Epithelial cell of prostate (primary cell): ENCODE measurements at regions not wholly inside any gene's neighbourhood (a gene's known extent, or its start where the extent isn't known, plus 50 kb on each side); places are given as distances from the start of the nearest gene placed in this dataset.
"Not testable (repeated sequence)": the region's sequence is repeated elsewhere in the genome, so short reads cannot be mapped to it uniquely, and the experiment has no call there.

Source experiments
- DNase-seq: peaks from one replicate; pipeline ENCODE4 v3.0.0-alpha.2; 2011; ENCODE audit warnings: low read depth, low spot score
- H3K27ac ChIP-seq: fragments of 450-650 bp; 2 replicates; pipeline ENCODE4 v1.5.1; 2017; ENCODE audit warnings: mild to moderate bottlenecking

DNA sequence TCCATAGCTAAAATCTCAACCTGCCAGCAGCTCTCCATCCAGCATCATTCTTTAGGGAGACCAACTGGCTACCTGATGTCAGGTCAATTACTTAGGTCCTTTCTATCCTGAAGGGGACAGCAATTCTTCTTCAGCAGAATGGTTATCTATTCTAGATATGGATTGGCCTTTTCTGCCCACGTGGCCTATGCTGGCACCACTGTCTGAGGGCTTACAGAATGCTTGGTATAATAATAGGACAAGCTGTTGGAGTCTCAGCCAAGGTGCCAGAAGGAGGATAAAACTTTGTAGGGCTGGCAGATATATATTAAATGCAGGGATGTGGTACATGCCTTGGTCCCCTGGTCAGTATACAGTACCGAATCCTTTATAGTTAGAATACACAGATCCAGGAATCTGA, 89.8 kb upstream of the C1GALT1C1 start:
- DNase-seq = no peak
- no peak overlapping the region for H3K27ac ChIP-seq

DNA sequence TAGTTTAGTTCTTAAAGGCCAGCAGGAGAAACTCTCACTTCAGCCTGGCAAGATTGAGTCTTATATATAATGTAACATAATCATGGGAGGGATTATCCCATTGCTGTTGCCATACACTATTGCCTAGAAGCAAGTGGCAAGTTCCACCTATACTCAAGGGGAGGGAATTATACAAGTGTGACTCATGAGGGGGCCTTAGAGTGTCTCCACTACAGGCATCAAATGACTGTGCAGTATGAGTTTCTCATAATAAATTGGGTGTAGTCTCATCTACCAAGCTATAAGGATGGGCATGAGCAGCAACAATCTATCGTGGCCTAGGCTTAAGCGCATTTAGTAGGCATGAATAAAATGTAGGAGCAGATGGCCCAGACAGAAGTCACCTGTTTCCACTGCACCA, 89.1 kb upstream of the C1GALT1C1 start:
- no peak for DNase-seq
- H3K27ac ChIP-seq = no peak overlapping the region

DNA sequence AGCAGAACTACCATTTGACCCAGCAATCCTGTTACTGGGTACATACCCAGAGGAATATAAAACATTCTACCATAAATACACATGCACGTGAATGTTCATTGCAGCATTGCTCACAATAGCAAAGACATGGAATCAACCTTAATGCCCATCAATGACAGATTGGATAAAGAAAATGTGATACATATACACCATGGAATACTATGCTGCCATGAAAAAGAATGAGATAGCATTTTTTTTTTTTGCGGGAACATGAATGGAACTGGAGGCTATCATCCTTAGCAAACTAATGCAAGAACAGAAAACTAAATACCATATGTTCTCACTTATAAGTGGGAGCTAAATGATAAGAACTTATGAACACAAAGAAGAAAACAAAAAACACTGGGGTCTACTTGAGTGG, 72.5 kb upstream of the C1GALT1C1 start:
- H3K27ac ChIP-seq, DNase-seq: not testable (repeated sequence)

DNA sequence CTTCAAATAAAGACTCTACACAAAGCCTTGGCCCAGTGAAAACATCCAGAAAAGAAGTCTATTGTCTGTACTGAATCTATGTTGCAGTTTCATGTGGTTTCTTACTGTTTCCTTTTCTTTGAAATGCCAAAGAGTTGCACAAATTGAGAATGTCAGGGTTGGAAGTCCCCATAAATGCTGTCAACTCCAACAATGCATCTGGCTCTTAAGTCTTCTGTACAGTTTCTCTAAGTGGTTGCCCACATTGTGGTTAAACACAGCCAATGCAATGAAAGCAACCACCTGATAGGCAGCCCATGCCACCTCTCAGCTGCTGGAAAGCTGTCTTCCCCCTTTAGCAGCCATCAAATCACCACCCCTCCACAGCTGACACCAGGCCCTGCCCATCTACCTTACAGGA, 67.2 kb upstream of the C1GALT1C1 start:
- no peak overlapping the region for H3K27ac ChIP-seq
- no peak for DNase-seq

DNA sequence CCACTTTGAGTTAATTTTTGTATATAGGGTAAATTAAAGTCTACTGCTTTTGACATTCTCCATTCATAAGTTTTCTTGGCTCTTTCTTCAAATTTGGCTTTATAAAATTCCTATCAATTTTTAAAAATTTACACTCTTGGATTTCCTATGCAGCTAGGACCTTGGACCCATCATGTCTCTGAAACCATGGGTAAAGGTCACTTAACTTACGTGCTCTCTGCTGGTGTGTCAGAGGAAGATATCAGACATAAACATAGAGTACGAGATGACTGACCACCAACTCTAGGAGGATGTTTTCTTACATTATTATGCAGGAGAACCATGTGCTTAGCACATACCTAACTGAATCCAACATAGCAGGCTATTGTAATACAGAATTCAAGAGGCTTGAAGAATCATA, 62.5 kb upstream of the C1GALT1C1 start:
- no peak overlapping the region for H3K27ac ChIP-seq
- no peak for DNase-seq

DNA sequence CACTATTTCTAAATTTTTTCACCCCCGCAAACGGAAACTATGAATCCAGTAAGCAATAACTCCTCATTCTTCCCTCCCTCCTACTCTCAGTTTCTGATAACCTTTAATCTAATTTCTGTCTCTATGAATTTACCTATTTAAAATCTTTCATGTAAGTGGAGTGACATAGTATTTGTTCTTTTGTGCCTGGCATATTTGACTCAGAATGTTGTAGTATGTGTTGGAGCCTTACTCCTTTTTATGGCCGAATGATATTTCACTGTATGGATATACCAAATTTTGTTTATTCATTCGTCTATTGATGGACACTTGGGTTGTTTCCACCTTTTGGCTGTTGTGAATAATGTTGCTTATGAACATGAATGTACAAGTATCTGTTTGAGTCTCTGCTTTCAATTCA, 61.1 kb upstream of the C1GALT1C1 start:
- no peak for DNase-seq
- H3K27ac ChIP-seq = no peak overlapping the region

DNA sequence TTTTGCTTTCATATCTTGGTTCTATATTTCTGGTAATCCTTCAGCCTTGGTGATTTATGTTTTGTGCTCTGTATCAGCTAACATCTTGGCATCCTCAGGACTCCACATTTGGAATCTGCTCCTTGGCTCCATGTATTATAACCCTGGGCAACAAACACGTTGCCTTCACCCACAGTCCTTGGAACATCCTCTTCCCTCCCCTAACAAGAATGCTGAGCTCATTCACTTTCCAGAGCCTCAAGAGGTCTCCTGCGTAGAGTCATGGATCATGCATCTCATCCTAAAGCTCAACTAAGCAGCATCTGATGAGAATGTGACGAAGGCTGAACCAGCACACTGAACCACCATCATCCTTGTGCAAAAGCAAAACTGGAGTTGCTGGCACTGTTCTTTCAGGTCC, 60.5 kb upstream of the C1GALT1C1 start:
- H3K27ac ChIP-seq = no peak overlapping the region
- DNase-seq = no peak

DNA sequence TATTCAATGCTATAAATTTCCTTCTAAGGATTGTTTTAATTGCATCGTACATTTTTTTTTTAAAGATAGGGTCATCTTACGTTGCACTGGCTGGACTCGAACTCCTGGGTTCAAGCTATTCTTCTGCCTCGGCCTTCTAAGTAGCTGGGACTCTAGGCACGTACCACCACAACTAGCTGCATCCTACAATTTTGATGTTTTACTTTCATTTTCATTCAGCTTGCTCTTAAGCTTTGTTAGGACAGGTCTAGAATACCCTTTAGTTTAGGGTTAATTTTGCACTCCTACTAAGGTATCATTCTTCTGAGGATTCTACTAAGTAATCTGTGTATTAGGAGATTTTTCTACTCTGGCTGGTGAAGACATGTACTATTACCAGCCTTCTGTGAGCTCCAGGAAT, 50.2 kb upstream of the C1GALT1C1 start:
- no peak for DNase-seq
- no peak overlapping the region for H3K27ac ChIP-seq
